GM18867 (cell line): ENCODE measurements at regions not wholly inside any gene's neighbourhood (a gene's known extent, or its start where the extent isn't known, plus 50 kb on each side); places are given as distances from the start of the nearest gene placed in this dataset.
"Not testable (repeated sequence)": the region's sequence is repeated elsewhere in the genome, so short reads cannot be mapped to it uniquely, and the experiment has no call there.

Source experiments
- ATAC-seq: cut with Tn5 transposase; IDR thresholded peaks from one replicate; pipeline ENCODE4 v1.9.1; 2021; ENCODE audit warnings: mild to moderate bottlenecking, moderate library complexity; ENCODE audit not compliant: unreplicated experiment

GRCh38 chr16:60074378-60074777 lies 1340.3 kb upstream of the GOT2 start:
- no peak for ATAC-seq

- no peak for ATAC-seq
Measured at GRCh38 chr16:60073376-60073775, 1339.3 kb upstream of the GOT2 start.

GRCh38 chr16:60064026-60064425 lies 1329.9 kb upstream of the GOT2 start:
- ATAC-seq, result no peak

GRCh38 chr16:60061396-60061795 lies 1327.3 kb upstream of the GOT2 start:
- no peak for ATAC-seq

- no peak for ATAC-seq
Measured at GRCh38 chr16:60060731-60061130, 1326.6 kb upstream of the GOT2 start.

GRCh38 chr16:60059141-60059540 lies 1325.0 kb upstream of the GOT2 start:
- no peak for ATAC-seq

- ATAC-seq, result no peak
Measured at GRCh38 chr16:60041671-60042070, 1307.6 kb upstream of the GOT2 start.

GRCh38 chr16:60031740-60032139 lies 1297.6 kb upstream of the GOT2 start:
- ATAC-seq, result no peak

- ATAC-seq, result no peak
Measured at GRCh38 chr16:60027351-60027750, 1293.2 kb upstream of the GOT2 start.

GRCh38 chr16:60013076-60013475 lies 1279.0 kb upstream of the GOT2 start:
- no peak for ATAC-seq

- no peak for ATAC-seq
Measured at GRCh38 chr16:60001523-60001922, 1267.4 kb upstream of the GOT2 start.

- no peak for ATAC-seq
Measured at GRCh38 chr16:59997706-59998105, 1263.6 kb upstream of the GOT2 start.

GRCh38 chr16:59993101-59993500 lies 1259.0 kb upstream of the GOT2 start:
- no peak for ATAC-seq

- ATAC-seq, result no peak
Measured at GRCh38 chr16:59991171-59991570, 1257.1 kb upstream of the GOT2 start.

- no peak for ATAC-seq
Measured at GRCh38 chr16:59988591-59988990, 1254.5 kb upstream of the GOT2 start.

- no peak for ATAC-seq
Measured at GRCh38 chr16:59975953-59976352, 1241.8 kb upstream of the GOT2 start.

- ATAC-seq, result no peak
Measured at GRCh38 chr16:59973966-59974365, 1239.8 kb upstream of the GOT2 start.

- ATAC-seq, result no peak
Measured at GRCh38 chr16:59971264-59971663, 1237.1 kb upstream of the GOT2 start.

GRCh38 chr16:59964232-59964924 lies 1230.3 kb upstream of the GOT2 start:
- ATAC-seq, result no peak

- no peak for ATAC-seq
Measured at GRCh38 chr16:59959311-59959710, 1225.2 kb upstream of the GOT2 start.

- no peak for ATAC-seq
Measured at GRCh38 chr16:59950431-59950830, 1216.3 kb upstream of the GOT2 start.

- ATAC-seq, result not testable (repeated sequence)
Measured at GRCh38 chr16:59944041-59944440, 1209.9 kb upstream of the GOT2 start.

- no peak for ATAC-seq
Measured at GRCh38 chr16:59941594-59941993, 1207.5 kb upstream of the GOT2 start.
